Naive thymus-derived CD8-positive, alpha-beta T cell (primary cell): ENCODE measurements at regions not wholly inside any gene's neighbourhood (a gene's known extent, or its start where the extent isn't known, plus 50 kb on each side); places are given as distances from the start of the nearest gene placed in this dataset.
"Not testable (repeated sequence)": the region's sequence is repeated elsewhere in the genome, so short reads cannot be mapped to it uniquely, and the experiment has no call there.

Experiments
- ATAC-seq, 2 donors: fragments of 150-1000 bp; cut with Tn5 transposase in 1 of 2; sonication (Bioruptor Pico), chemical (Tn5 transposase) in 1 of 2; 1 replicate in 1 of 2; 2 replicates in 1 of 2; pipeline ENCODE4 v1.10.0; 2021; ENCODE audit warnings: mild to moderate bottlenecking in 2 of 2, moderate library complexity in 2 of 2
- POLR2A ChIA-PET: fragments of 350-600 bp; sonication (Branson Sonifier 250); formaldehyde crosslinking; loops from one replicate; lab custom pipeline; 2021; ENCODE audit warnings: antibody characterized with exemption; lab: Charles Lee
- DNase-seq, 10 donors: peaks; one replicate each; pipeline versions ENCODE4 v3.0.0 to v3.0.0-alpha.2; 2020 to 2022
- H3K27ac Mint-ChIP-seq, 10 donors: one replicate each; pipeline ENCODE4 v1.8.0; 2020 to 2022; ENCODE audit warnings: mild to moderate bottlenecking in 10 of 10, mixed read lengths in 10 of 10, moderate library complexity in 4 of 10, inconsistent platforms in 1 of 10
- H3K27me3 Mint-ChIP-seq, 5 donors: one replicate each; pipeline ENCODE4 v1.8.0; 2021 to 2022; ENCODE audit warnings: mixed read lengths in 5 of 5
- H3K36me3 Mint-ChIP-seq, 3 donors: one replicate each; pipeline ENCODE4 v1.8.0; 2020 to 2022; ENCODE audit warnings: mixed read lengths in 3 of 3, mild to moderate bottlenecking in 2 of 3, inconsistent platforms in 1 of 3
- H3K4me1 Mint-ChIP-seq, 4 donors: one replicate each; pipeline ENCODE4 v1.8.0; 2021 to 2022; ENCODE audit warnings: mixed read lengths in 4 of 4
- H3K4me3 Mint-ChIP-seq, 10 donors: one replicate each; pipeline ENCODE4 v1.8.0; 2020 to 2022; ENCODE audit warnings: mild to moderate bottlenecking in 10 of 10, mixed read lengths in 10 of 10, moderate library complexity in 6 of 10, inconsistent platforms in 1 of 10
- H3K9me3 Mint-ChIP-seq, 9 donors: one replicate each; pipeline ENCODE4 v1.8.0; 2020 to 2022; ENCODE audit warnings: mixed read lengths in 9 of 9, mild to moderate bottlenecking in 3 of 9, inconsistent platforms in 1 of 9, moderate library complexity in 1 of 9

DNA sequence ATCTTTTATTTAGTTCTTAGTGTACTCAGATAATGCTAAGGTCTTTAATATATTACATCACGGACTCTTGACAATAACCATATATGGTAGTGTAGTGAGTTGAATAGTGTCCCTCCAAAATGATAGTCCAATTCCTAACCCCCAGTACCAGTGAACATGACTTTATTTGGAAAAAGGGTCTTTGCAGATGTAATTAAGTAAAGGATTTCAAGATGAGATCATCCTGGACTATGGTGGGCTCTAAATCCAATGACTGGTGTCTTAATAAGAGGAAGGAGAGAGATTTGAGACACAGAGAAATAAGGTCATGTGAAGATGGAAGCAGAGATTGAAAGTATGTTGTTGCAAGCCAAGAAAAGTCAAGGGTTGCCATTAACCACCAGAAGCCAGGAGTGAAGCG is 236.5 kb upstream of the DIPK2B start:
- DNase-seq (no peak), ATAC-seq (no peak)
- no peak overlapping the region for H3K27ac Mint-ChIP-seq
- POLR2A ChIA-PET: no interaction called here
- H3K9me3 Mint-ChIP-seq: no peaks in the 10 kb centered on the region
- no peaks in the 10 kb centered on the region for H3K4me1 Mint-ChIP-seq
- no peaks in the 10 kb centered on the region for H3K36me3 Mint-ChIP-seq
- H3K4me3 Mint-ChIP-seq: no peak overlapping the region
- peaks cover 0 to 8% (median 3%) of the 10 kb centered on the region in 5 donors for H3K27me3 Mint-ChIP-seq

DNA sequence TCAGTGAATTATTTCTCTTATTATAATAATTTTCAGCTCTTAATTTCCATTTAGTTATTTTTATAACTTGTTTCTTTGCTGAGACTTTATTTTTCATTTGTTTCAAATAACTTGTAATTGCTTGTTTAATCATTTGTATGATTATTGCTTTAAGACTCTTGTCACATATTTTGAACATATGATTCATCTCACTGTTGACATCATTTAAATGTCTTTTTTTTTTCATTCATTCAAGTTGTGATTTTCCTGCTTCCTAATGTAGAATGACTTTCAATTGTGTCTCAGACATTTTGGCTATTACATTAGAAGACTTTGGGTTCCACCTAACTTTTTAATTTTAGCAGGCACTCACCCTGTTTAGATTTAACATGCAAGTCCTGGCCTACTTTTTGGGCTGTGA is 234.8 kb upstream of the DIPK2B start:
- DNase-seq: no peak
- H3K9me3 Mint-ChIP-seq: peaks cover 0 to 2% (median 0%) of the 10 kb centered on the region in 9 donors
- H3K27ac Mint-ChIP-seq: no peak overlapping the region
- H3K36me3 Mint-ChIP-seq: no peaks in the 10 kb centered on the region
- H3K27me3 Mint-ChIP-seq: peaks cover 0 to 8% (median 3%) of the 10 kb centered on the region in 5 donors
- no peak for ATAC-seq
- no peaks in the 10 kb centered on the region for H3K4me1 Mint-ChIP-seq
- POLR2A ChIA-PET: no interaction called here
- no peak overlapping the region for H3K4me3 Mint-ChIP-seq

DNA sequence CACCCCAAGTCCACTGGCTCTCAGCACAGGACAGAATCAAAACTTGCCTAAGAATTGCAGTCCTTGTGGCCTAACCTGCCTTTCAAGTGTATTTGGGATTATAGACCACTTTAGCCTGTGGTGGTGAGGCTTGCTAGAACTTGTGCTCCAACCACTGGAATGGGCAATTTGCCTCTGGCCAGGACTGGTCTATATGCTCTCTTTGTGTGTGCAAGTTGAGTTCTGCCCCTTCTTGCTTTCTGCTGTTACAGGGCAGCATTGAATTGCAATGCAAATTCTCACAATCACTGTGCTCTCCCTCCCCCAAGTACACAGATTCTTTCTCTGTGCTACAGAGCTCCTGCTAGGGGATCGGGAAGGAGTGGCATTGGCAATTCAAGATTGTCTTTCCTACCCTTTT is 233.6 kb upstream of the DIPK2B start:
- no peak overlapping the region for H3K27ac Mint-ChIP-seq
- H3K4me1 Mint-ChIP-seq: no peaks in the 10 kb centered on the region
- POLR2A ChIA-PET: no interaction called here
- ATAC-seq (no peak), DNase-seq (no peak)
- no peak overlapping the region for H3K4me3 Mint-ChIP-seq
- H3K36me3 Mint-ChIP-seq: no peaks in the 10 kb centered on the region
- peaks cover 0 to 8% (median 3%) of the 10 kb centered on the region in 5 donors for H3K27me3 Mint-ChIP-seq
- H3K9me3 Mint-ChIP-seq: peaks cover 0 to 2% (median 0%) of the 10 kb centered on the region in 9 donors

DNA sequence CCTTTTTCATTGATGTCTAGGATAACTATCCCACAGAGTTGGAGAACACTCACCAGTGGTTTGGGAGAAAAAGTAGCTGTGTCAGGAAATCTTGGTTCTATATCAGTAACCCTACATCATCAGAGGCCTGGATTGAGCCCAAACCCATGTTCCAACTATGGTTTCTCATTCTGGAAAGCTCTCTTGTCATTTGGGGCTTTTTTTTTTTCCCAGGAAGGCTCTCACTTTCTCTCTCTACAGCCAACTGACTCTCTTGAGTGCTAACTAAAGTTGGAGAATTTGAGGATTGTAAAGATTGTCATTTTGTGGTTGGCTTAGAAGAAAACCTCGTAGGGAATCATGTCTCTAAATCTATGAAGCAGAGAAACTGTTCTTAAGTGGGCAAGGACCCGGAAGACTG is 228.2 kb upstream of the DIPK2B start:
- peaks cover 0 to 4% (median 0%) of the 10 kb centered on the region in 9 donors for H3K9me3 Mint-ChIP-seq
- H3K27me3 Mint-ChIP-seq: peaks cover 0 to 9% (median 5%) of the 10 kb centered on the region in 5 donors
- POLR2A ChIA-PET: no interaction called here
- no peaks in the 10 kb centered on the region for H3K4me1 Mint-ChIP-seq
- no peak overlapping the region for H3K4me3 Mint-ChIP-seq
- ATAC-seq: no peak
- no peak overlapping the region for H3K27ac Mint-ChIP-seq
- H3K36me3 Mint-ChIP-seq: no peaks in the 10 kb centered on the region
- DNase-seq: no peak

DNA sequence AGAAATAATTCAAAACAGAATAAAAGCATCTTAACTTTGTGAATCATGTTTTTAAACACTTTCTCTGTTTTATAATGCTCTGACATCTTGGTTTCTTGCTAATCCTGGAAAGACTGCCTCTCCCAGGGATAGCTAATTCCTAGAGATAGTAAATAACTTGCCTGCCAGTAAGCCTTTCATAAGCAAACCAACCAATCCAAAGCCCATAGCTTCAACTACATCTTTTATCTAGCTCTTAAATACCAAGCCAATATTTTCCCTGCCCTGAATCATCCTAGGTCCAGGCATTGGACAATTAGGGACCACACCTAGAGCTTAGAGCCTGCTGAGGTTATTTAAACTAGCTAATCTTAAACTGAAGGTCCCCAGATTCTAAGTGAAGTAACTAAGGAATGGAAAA is 223.7 kb upstream of the DIPK2B start:
- POLR2A ChIA-PET: no interaction called here
- H3K9me3 Mint-ChIP-seq: peaks cover 0 to 3% (median 0%) of the 10 kb centered on the region in 9 donors
- peaks cover 0 to 12% (median 4%) of the 10 kb centered on the region in 5 donors for H3K27me3 Mint-ChIP-seq
- no peaks in the 10 kb centered on the region for H3K4me1 Mint-ChIP-seq
- H3K27ac Mint-ChIP-seq: no peak overlapping the region
- no peaks in the 10 kb centered on the region for H3K36me3 Mint-ChIP-seq
- H3K4me3 Mint-ChIP-seq: no peak overlapping the region
- ATAC-seq: no peak
- DNase-seq: no peak

DNA sequence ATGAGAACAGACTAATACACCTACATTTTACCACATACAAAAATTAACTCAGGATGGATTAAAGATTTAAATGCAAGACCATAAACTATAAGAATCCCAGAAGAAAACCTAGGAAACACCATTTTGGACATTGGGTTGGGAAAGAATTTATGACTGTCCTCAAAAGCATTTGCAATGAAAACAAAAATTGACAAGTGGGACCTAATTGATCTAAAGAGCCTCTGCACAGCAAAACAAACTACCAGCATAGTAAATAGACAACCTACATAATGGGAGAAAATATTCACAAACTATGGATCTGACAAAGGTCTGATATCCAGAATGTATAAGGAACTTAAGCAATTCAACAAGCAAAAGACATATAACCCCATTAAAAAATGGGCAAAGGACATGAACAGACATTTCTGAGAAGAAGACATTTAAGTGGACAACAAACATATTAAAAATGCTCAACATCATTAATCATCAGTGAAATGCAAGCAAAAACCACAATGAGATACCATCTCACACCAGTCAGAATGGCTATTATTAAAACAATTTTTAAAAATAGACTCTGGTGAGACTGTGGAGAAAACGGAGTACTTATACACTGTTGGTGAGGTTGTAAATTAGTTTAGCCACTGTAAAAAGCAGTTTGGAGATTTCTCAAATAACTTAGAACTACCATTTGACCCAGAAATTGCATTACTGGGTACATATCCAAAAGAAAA is 221.7 kb upstream of the DIPK2B start:
- peaks cover 0 to 3% (median 0%) of the 10 kb centered on the region in 9 donors for H3K9me3 Mint-ChIP-seq
- H3K36me3 Mint-ChIP-seq: no peaks in the 10 kb centered on the region
- H3K4me1 Mint-ChIP-seq: no peaks in the 10 kb centered on the region
- no peak for DNase-seq
- no peak overlapping the region for H3K4me3 Mint-ChIP-seq
- H3K27me3 Mint-ChIP-seq: peaks cover under 1 to 16% (median 9%) of the 10 kb centered on the region in 5 donors
- no peak overlapping the region for H3K27ac Mint-ChIP-seq
- no peak for ATAC-seq
- POLR2A ChIA-PET: no interaction called here

DNA sequence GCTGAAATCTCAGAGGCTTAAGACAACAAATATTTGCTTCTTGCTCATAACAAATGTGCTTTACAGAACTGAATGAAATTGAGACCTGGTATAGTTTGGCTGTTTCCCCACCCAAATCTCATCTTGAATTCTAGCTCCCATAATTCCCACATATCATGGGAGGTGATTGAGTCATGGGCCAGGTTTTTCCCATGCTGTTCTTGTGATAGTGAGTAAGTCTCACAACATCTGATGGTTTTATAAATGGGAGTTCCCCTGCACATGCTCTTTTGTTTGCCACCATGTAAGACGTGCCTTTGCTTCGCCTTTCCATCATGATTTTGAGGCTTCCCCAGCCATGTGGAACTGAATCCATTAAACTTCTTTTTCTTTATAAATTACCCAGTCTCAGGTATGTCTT is 221.1 kb upstream of the DIPK2B start:
- POLR2A ChIA-PET: no interaction called here

DNA sequence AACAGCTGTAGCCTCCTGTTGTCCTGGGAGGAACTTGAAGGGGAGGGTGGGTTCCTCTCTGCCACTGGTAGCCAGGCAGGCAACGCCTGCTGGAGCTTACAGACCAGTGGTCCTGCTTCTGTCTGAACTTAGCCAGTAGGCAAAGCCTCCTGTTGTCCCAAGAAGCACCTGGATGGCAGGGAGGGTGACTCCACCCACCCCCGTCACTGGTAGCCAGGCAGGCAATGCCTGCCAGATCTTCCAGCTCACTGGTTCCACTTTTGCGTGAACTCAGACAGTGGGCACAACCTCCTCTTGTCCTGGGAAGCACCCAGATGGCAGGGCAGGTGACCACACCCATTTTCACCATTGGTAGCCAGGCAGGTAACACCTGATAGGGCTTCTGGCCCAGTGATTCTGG is 203.5 kb upstream of the DIPK2B start:
- ATAC-seq: no peak
- Mint-ChIP-seq H3K4me3 (no peak overlapping the region), H3K27me3 (peaks cover 0 to 4% (median 2%) of the 10 kb centered on the region in 5 donors), H3K27ac (no peak overlapping the region), H3K36me3 (no peaks in the 10 kb centered on the region), H3K9me3 (peaks cover 0 to 21% (median 2%) of the 10 kb centered on the region in 9 donors), H3K4me1 (peaks cover 1 to 7% (median 3%) of the 10 kb centered on the region in 4 donors)
- POLR2A ChIA-PET: no interaction called here
- DNase-seq: no peak

More for the DNA sequence above, 221.1 kb upstream of the DIPK2B start:
- Mint-ChIP-seq H3K27me3 (peaks cover 5 to 16% (median 9%) of the 10 kb centered on the region in 5 donors), H3K4me3 (no peak overlapping the region), H3K9me3 (peaks cover 0 to 3% (median 0%) of the 10 kb centered on the region in 9 donors), H3K27ac (no peak overlapping the region), H3K4me1 (no peaks in the 10 kb centered on the region), H3K36me3 (no peaks in the 10 kb centered on the region)
- ATAC-seq (no peak), DNase-seq (no peak)

DNA sequence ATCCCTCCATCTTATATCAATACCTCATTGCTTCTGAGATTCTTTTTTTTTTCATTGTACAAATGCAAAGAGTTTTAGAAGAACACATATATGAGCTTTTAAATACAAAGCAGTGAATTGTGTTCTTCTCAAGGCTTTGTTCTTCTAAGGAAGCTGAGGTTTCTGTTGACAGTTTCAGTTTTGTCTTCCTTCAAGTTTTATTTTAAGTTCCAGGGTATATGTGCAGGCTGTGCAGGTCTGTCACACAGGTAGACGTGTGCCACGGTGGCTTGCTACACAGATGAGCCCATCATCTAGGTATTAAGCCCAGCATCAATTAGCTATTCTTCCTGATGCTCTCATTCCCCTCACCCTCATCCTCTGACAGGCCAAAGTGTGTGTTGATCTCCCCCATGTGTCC is 201.2 kb upstream of the DIPK2B start:
- Mint-ChIP-seq H3K27ac (no peak overlapping the region), H3K36me3 (no peaks in the 10 kb centered on the region), H3K9me3 (peaks cover 0 to 15% (median 4%) of the 10 kb centered on the region in 9 donors), H3K4me1 (peaks cover 1 to 7% (median 3%) of the 10 kb centered on the region in 4 donors), H3K27me3 (peaks cover 0 to 4% (median 2%) of the 10 kb centered on the region in 5 donors), H3K4me3 (no peak overlapping the region)
- no peak for DNase-seq
- POLR2A ChIA-PET: no interaction called here
- no peak for ATAC-seq

DNA sequence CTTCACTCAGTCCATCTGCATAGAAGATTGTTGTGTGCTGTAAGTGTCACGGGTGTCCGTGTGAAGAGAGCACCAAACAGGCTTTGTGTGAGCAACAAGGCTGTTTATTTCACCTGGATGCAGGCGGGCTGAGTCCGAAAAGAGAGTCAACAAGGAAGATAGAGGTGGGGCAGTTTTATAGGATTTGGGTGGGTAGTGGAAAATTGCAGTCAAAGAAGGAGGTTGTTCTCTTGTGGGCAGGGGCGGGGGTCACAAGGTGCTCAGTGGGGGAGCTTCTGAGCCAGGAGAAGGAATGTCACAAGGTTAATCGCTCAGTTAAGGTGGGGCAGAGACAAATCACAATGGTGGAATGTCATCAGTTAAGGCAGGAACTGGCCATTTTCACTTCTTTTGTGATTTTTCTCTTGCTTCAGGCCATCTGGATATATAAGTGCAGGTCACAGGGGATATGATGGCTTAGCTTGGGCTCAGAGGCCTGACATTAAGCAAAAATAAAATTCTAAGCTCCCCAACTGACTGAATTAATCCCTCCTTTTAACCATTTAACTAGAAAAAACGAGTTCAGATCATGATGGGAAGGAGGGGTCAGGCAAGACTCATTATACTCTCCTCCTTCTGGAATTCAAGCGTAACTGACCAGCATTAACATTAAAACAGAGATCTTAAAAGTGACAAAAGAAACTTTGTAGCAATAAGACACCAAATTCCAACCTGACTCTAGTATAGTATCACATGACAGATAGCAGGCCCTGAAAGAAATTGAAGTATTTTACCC is 200.5 kb upstream of the DIPK2B start:
- H3K4me1 Mint-ChIP-seq, POLR2A ChIA-PET, H3K36me3 Mint-ChIP-seq, DNase-seq, H3K4me3 Mint-ChIP-seq, H3K27me3 Mint-ChIP-seq, ATAC-seq: not testable (repeated sequence)
- H3K27ac Mint-ChIP-seq: peak overlapping the region in 1 of 10 donors; percentile 9
- H3K9me3 Mint-ChIP-seq: peaks cover 0 to 16% (median 4%) of the 10 kb centered on the region in 9 donors

DNA sequence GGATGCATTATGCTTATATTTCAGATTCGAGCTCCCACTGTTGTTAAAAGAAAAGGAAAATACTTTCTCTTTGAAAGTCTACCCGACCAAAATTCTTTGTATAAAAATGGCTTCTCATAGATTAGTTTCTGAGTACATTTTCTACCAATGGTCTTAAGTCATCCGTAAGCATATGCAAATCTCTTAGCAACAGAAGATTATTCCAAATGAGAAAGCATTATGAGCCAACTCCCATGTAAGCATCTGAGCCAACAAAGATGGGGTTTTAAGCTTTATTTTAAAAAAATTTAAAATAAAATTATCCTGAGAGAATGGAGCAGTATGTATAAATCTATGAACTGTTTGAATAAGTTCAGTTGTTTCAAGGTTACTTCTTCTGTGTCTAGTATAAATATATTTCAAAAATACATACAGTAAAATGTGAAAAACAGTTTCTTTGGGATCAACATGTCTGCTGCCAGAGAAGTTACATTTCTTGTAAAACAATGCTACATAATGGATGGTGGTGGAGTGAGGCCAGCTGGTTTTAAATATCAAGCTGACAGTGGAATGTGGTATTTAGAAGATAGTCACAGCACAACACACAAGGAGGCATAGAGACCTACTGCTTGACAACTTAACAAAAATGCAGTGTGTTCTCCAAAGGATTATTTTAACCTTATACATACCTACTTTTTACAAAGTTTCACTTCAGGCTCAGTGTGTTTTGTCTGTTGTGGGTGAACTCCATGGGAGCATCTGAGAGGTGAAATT is 199.5 kb upstream of the DIPK2B start:
- H3K27ac Mint-ChIP-seq: no peak overlapping the region
- POLR2A ChIA-PET: no interaction called here
- H3K4me1 Mint-ChIP-seq: peaks cover 1 to 7% (median 3%) of the 10 kb centered on the region in 4 donors
- H3K27me3 Mint-ChIP-seq: peaks cover 0 to 4% (median 2%) of the 10 kb centered on the region in 5 donors
- DNase-seq (no peak), ATAC-seq (no peak)
- peaks cover 0 to 20% (median 3%) of the 10 kb centered on the region in 9 donors for H3K9me3 Mint-ChIP-seq
- H3K36me3 Mint-ChIP-seq: peaks cover 0 to 7% (median 0%) of the 10 kb centered on the region in 3 donors
- H3K4me3 Mint-ChIP-seq: no peak overlapping the region

DNA sequence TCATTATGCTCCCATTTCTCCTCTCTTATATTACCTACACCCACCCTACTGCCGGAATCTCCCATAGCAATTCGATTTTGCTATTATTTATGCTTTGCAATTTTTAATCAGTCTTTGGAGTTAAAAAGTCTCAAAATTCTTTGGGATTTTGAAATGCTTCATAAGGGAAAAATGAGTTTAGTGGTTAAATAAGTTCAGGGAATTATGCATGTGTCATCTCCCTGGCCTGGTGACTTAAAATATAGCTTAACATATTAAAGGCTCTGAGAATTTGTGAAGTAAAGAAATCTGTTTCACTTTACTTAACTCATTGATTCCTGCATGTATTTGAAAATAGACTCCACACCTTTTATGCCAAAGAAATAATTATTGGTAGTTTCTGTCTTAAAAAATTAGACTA is 185.1 kb upstream of the DIPK2B start:
- no peak for DNase-seq
- Mint-ChIP-seq H3K4me3 (no peak overlapping the region), H3K9me3 (peaks cover 0 to 15% (median 3%) of the 10 kb centered on the region in 9 donors), H3K27ac (no peak overlapping the region), H3K4me1 (no peaks in the 10 kb centered on the region), H3K36me3 (peaks cover 0 to 10% (median 0%) of the 10 kb centered on the region in 3 donors), H3K27me3 (no peaks in the 10 kb centered on the region)
- POLR2A ChIA-PET: no interaction called here
- no peak for ATAC-seq

DNA sequence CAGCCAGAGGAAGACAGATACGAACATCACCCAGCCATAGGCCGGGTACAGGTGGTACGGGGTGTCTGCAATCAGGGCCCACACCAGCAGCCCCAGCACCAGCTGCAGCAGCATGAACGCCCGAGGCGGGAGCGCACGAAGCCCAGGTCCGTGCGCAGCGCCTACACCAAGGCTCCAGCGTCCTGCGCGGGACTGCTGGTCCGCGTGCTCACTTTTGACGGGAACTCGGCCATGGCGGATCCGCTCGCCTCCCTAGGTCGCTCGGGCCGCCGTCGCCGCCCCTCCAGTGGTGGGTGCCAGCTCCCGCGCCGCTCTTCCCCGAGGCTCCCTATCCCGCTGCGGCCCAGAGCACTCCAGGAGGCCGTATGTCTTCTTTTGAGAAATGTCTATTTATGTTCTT is 181.2 kb upstream of the DIPK2B start:
- H3K27me3 Mint-ChIP-seq: no peaks in the 10 kb centered on the region
- ATAC-seq (no peak), DNase-seq (no peak)
- POLR2A ChIA-PET: no interaction called here
- H3K4me1 Mint-ChIP-seq: no peaks in the 10 kb centered on the region
- no peak overlapping the region for H3K4me3 Mint-ChIP-seq
- peaks cover 0 to 3% (median 0%) of the 10 kb centered on the region in 9 donors for H3K9me3 Mint-ChIP-seq
- H3K27ac Mint-ChIP-seq: no peak overlapping the region
- H3K36me3 Mint-ChIP-seq: no peaks in the 10 kb centered on the region
